ENCODE measurements at regions not wholly inside any gene's neighbourhood (a gene's known extent, or its start where the extent isn't known, plus 50 kb on each side); places are given as distances from the start of the nearest gene placed in this dataset.

GRCh38 chr6:109315341-109316110 is 66.7 kb downstream of the CD164 start:
- DNase-seq, result no peak

GRCh38 chr6:109314313-109314712 is 68.0 kb downstream of the CD164 start:
- no peak for DNase-seq

- no peak for DNase-seq
These were observed 69.1 kb downstream of the CD164 start for GRCh38 chr6:109313139-109313538.

GRCh38 chr6:109311471-109311870 is 70.8 kb downstream of the CD164 start:
- no peak for DNase-seq

- DNase-seq, result no peak
These were observed 72.3 kb downstream of the CD164 start for GRCh38 chr6:109309917-109310316.

GRCh38 chr6:109308018-109308492 is 74.2 kb downstream of the CD164 start:
- peak; percentile 10 for DNase-seq

- no peak for DNase-seq
These were observed 75.5 kb downstream of the CD164 start for GRCh38 chr6:109306733-109307132.

- no peak for DNase-seq
These were observed 77.2 kb downstream of the CD164 start for GRCh38 chr6:109305028-109305427.

GRCh38 chr6:109304284-109305015 is 77.8 kb downstream of the CD164 start:
- no peak for DNase-seq

- no peak for DNase-seq
These were observed 78.5 kb downstream of the CD164 start for GRCh38 chr6:109303640-109304283.

GRCh38 chr6:109303164-109303563 is 79.1 kb downstream of the CD164 start:
- no peak for DNase-seq

GRCh38 chr6:109302176-109302575 is 80.1 kb downstream of the CD164 start:
- no peak for DNase-seq

GRCh38 chr6:109301418-109301817 is 80.8 kb downstream of the CD164 start:
- DNase-seq, result no peak

GRCh38 chr6:109300874-109301273 is 81.4 kb downstream of the CD164 start:
- no peak for DNase-seq

GRCh38 chr6:109299776-109300564 is 82.3 kb downstream of the CD164 start:
- DNase-seq, result no peak

GRCh38 chr6:109299265-109299607 is 83.0 kb downstream of the CD164 start:
- no peak for DNase-seq

GRCh38 chr6:109298605-109299264 is 83.5 kb downstream of the CD164 start:
- no peak for DNase-seq

GRCh38 chr6:109297406-109298110 is 84.7 kb downstream of the CD164 start:
- no peak for DNase-seq

- no peak for DNase-seq
These were observed 85.3 kb downstream of the CD164 start for GRCh38 chr6:109296971-109297372.

GRCh38 chr6:109296452-109296851 is 85.8 kb downstream of the CD164 start:
- DNase-seq, result no peak

GRCh38 chr6:109295774-109296156 is 86.5 kb downstream of the CD164 start:
- no peak for DNase-seq
